Upper lobe of left lung (tissue), 6 donors: ENCODE measurements at regions not wholly inside any gene's neighbourhood (a gene's known extent, or its start where the extent isn't known, plus 50 kb on each side); places are given as distances from the start of the nearest gene placed in this dataset.

Source experiments
- ATAC-seq, 2 donors: fragments of 200-7000 bp; cut with Tn5 transposase; one replicate each; pipeline ENCODE4 v1.9.1; 2022; ENCODE audit warnings: mild to moderate bottlenecking in 2 of 2, moderate library complexity in 2 of 2; ENCODE audit not compliant: low FRiP score in 2 of 2
- DNase-seq, 2 donors: peaks; one replicate each; pipeline ENCODE4 v3.0.0-alpha.2; 2019 to 2020
- H3K27ac ChIP-seq, 4 donors: fragments of 200-600 bp; sonication (generic); one replicate each; pipeline ENCODE4 v1.5.1; 2016 to 2019
- H3K27me3 ChIP-seq, 4 donors: fragments of 200-600 bp; sonication (generic); one replicate each; pipeline ENCODE4 v1.5.1; 2017 to 2019
- H3K36me3 ChIP-seq, 4 donors: fragments of 200-600 bp; sonication (generic); one replicate each; pipeline ENCODE4 v1.5.1; 2016 to 2019
- H3K4me1 ChIP-seq, 4 donors: fragments of 200-600 bp; sonication (generic); one replicate each; pipeline ENCODE4 v1.5.1; 2018 to 2019
- H3K4me3 ChIP-seq, 4 donors: fragments of 200-600 bp; sonication (generic); one replicate each; pipeline ENCODE4 v1.5.1; 2017 to 2019; ENCODE audit warnings: mild to moderate bottlenecking in 2 of 4, moderate library complexity in 1 of 4
- H3K9me3 ChIP-seq, 4 donors: fragments of 200-600 bp; sonication (generic); one replicate each; pipeline ENCODE4 v1.5.1; 2018 to 2019
- CTCF ChIP-seq, 6 experiments: fragments of 450-650 bp in 4 of 6; fragments of 200-600 bp in 2 of 6; sonication (generic) in 2 of 6; IDR thresholded peaks; one replicate each; pipeline ENCODE4 v1.5.1; 2016 to 2019; ENCODE audit warnings: antibody characterized with exemption in 6 of 6
- EP300 ChIP-seq, 4 donors: sonication (generic); formaldehyde crosslinking; IDR thresholded peaks; one replicate each; pipeline ENCODE4 v1.5.1; 2017; ENCODE audit warnings: antibody characterized with exemption in 4 of 4, control low read depth in 2 of 4
- POLR2A ChIP-seq, 4 donors: fragments of 450-650 bp; IDR thresholded peaks; one replicate each; pipeline ENCODE4 v1.5.1; 2016 to 2017; ENCODE audit warnings: antibody characterized with exemption in 4 of 4, mild to moderate bottlenecking in 2 of 4
- POLR2AphosphoS5 ChIP-seq, 2 donors: sonication (generic); formaldehyde crosslinking; IDR thresholded peaks; one replicate each; pipeline ENCODE4 v1.5.1; 2017; ENCODE audit warnings: antibody characterized with exemption in 2 of 2
- WGBS, 2 donors: methylation state at CpG; one replicate each; pipeline ENCODE4 v1.1.5; 2017 to 2018; 5-methylcytosine and 5-hydroxymethylcytosine counted together
- donor health status: DM: no; HTN: no; CAD: no; lungs with moderate emphysema.
- donor health status: DM: no; HTN: yes; CAD: no; lungs with severe emphysema.

GRCh38 chr18:11379660-11380059, 229.7 kb upstream of the SLC35G4 start:
- no peak overlapping the region for H3K4me3 ChIP-seq
- no peaks in the 10 kb centered on the region for H3K4me1 ChIP-seq
- no peak overlapping the region for H3K27ac ChIP-seq
- no peaks in the 10 kb centered on the region for H3K9me3 ChIP-seq
- 87 to 90% methylated on average over 10 of the region's 10 CpGs for WGBS, 2 donors
- H3K27me3 ChIP-seq, result no peaks in the 10 kb centered on the region
- H3K36me3 ChIP-seq, result no peaks in the 10 kb centered on the region
- ATAC-seq (no peak), DNase-seq (peak in 1 of 2 donors; percentile 36)
- TF ChIP-seq POLR2A (IDR thresholded peaks at IDR 0.05), result no peak
- TF ChIP-seq POLR2AphosphoS5 (IDR thresholded peaks at IDR 0.05), result no peak
- no peak for TF ChIP-seq EP300 (IDR thresholded peaks at IDR 0.05)
- TF ChIP-seq CTCF (IDR thresholded peaks at IDR 0.05), result no peak

GRCh38 chr18:11377766-11378540, 228.6 kb upstream of the PIEZO2 start:
- Histone ChIP-seq H3K4me3 (no peak overlapping the region), H3K27me3 (no peaks in the 10 kb centered on the region), H3K27ac (no peak overlapping the region), H3K36me3 (no peaks in the 10 kb centered on the region), H3K4me1 (no peaks in the 10 kb centered on the region), H3K9me3 (no peaks in the 10 kb centered on the region)
- 86 to 89% methylated on average over 18 of the region's 18 CpGs for WGBS, 2 donors
- no peak for TF ChIP-seq EP300 (IDR thresholded peaks at IDR 0.05)
- TF ChIP-seq CTCF (IDR thresholded peaks at IDR 0.05), result no peak
- TF ChIP-seq POLR2AphosphoS5 (IDR thresholded peaks at IDR 0.05), result no peak
- TF ChIP-seq POLR2A (IDR thresholded peaks at IDR 0.05), result no peak
- DNase-seq (peak in 1 of 2 donors; percentile 64), ATAC-seq (peak; percentile 15 to 16)

GRCh38 chr18:11372163-11372562, 222.8 kb upstream of the PIEZO2 start:
- H3K4me1 ChIP-seq, result no peaks in the 10 kb centered on the region
- no peaks in the 10 kb centered on the region for H3K36me3 ChIP-seq
- no peak for ATAC-seq
- DNase-seq, result no peak
- no peaks in the 10 kb centered on the region for H3K9me3 ChIP-seq
- 55 to 74% methylated on average over 2 of the region's 2 CpGs for WGBS, 2 donors
- H3K4me3 ChIP-seq, result no peak overlapping the region
- H3K27ac ChIP-seq, result no peak overlapping the region
- TF ChIP-seq CTCF (IDR thresholded peaks at IDR 0.05) (no peak), POLR2A (IDR thresholded peaks at IDR 0.05) (no peak), EP300 (IDR thresholded peaks at IDR 0.05) (no peak), POLR2AphosphoS5 (IDR thresholded peaks at IDR 0.05) (no peak)
- H3K27me3 ChIP-seq, result no peaks in the 10 kb centered on the region

GRCh38 chr18:11369556-11369955, 220.2 kb upstream of the PIEZO2 start:
- ATAC-seq, result no peak
- Histone ChIP-seq H3K27me3 (no peaks in the 10 kb centered on the region), H3K9me3 (no peaks in the 10 kb centered on the region), H3K4me3 (no peak overlapping the region), H3K4me1 (no peaks in the 10 kb centered on the region), H3K27ac (no peak overlapping the region), H3K36me3 (no peaks in the 10 kb centered on the region)
- no peak for DNase-seq
- 56 to 68% methylated on average over 7 of the region's 7 CpGs for WGBS, 2 donors
- TF ChIP-seq EP300 (IDR thresholded peaks at IDR 0.05) (no peak), POLR2A (IDR thresholded peaks at IDR 0.05) (no peak), CTCF (IDR thresholded peaks at IDR 0.05) (no peak), POLR2AphosphoS5 (IDR thresholded peaks at IDR 0.05) (no peak)

GRCh38 chr18:11368020-11368419, 218.7 kb upstream of the PIEZO2 start:
- H3K27me3 ChIP-seq, result no peaks in the 10 kb centered on the region
- WGBS, 2 donors, result 80% methylated on average over 4 of the region's 4 CpGs
- no peaks in the 10 kb centered on the region for H3K9me3 ChIP-seq
- ATAC-seq, result no peak
- H3K4me3 ChIP-seq, result no peak overlapping the region
- no peak overlapping the region for H3K27ac ChIP-seq
- TF ChIP-seq CTCF (IDR thresholded peaks at IDR 0.05), result no peak
- no peak for TF ChIP-seq POLR2A (IDR thresholded peaks at IDR 0.05)
- H3K36me3 ChIP-seq, result no peaks in the 10 kb centered on the region
- DNase-seq, result no peak
- H3K4me1 ChIP-seq, result no peaks in the 10 kb centered on the region
